H9 (cell line): ENCODE measurements at regions not wholly inside any gene's neighbourhood (a gene's known extent, or its start where the extent isn't known, plus 50 kb on each side); places are given as distances from the start of the nearest gene placed in this dataset.

Experiments used
- DNase-seq: peaks from one replicate; pipeline ENCODE4 v3.0.0-alpha.2; 2017
- H2AFZ ChIP-seq: one replicate; pipeline ENCODE4 v1.6.1; 2013; ENCODE audit warnings: mild to moderate bottlenecking, low read length, control low read depth, moderate library complexity
- H2AK5ac ChIP-seq: 2 replicates; pipeline ENCODE4 v1.6.1; 2013; ENCODE audit warnings: low read length, control low read depth, mixed read lengths; ENCODE audit not compliant: insufficient read length
- H2BK120ac ChIP-seq: one replicate; pipeline ENCODE4 v1.6.1; 2013; ENCODE audit warnings: low read depth, mild to moderate bottlenecking, low read length, control low read depth, inconsistent platforms; ENCODE audit not compliant: poor library complexity, severe bottlenecking
- H2BK12ac ChIP-seq: 2 replicates; pipeline ENCODE4 v1.6.1; 2013; ENCODE audit warnings: low read length, control low read depth, mixed read lengths, low read depth; ENCODE audit not compliant: insufficient read length
- H2BK15ac ChIP-seq: 2 replicates; pipeline ENCODE4 v1.6.1; 2013; ENCODE audit warnings: low read depth, low read length, control low read depth
- H2BK20ac ChIP-seq: one replicate; pipeline ENCODE4 v1.6.1; 2013; ENCODE audit warnings: low read depth, mild to moderate bottlenecking, low read length, control low read depth, inconsistent platforms; ENCODE audit not compliant: poor library complexity, severe bottlenecking
- H2BK5ac ChIP-seq: 2 replicates; pipeline ENCODE4 v1.6.1; 2013; ENCODE audit warnings: low read length, control low read depth, mixed read lengths; ENCODE audit not compliant: insufficient read length
- H3K14ac ChIP-seq: 2 replicates; pipeline ENCODE4 v1.6.1; 2013; ENCODE audit warnings: low read length, control low read depth; ENCODE audit not compliant: insufficient read depth
- H3K18ac ChIP-seq: 2 replicates; pipeline ENCODE4 v1.6.1; 2013; ENCODE audit warnings: low read depth, mild to moderate bottlenecking, mixed read lengths, low read length, control low read depth; ENCODE audit not compliant: insufficient read length
- H3K23ac ChIP-seq: 2 replicates; pipeline ENCODE4 v1.6.1; 2013; ENCODE audit warnings: low read length, control low read depth, mixed read lengths, low read depth; ENCODE audit not compliant: insufficient read length
- H3K23me2 ChIP-seq: 2 replicates; pipeline ENCODE4 v1.6.1; 2013; ENCODE audit warnings: low read depth, mild to moderate bottlenecking, mixed read lengths, low read length, control low read depth; ENCODE audit not compliant: insufficient read length, poor library complexity, severe bottlenecking
- H3K27ac ChIP-seq: 2 replicates; pipeline ENCODE4 v1.5.1; 2013; ENCODE audit warnings: low read length, control low read depth, mixed read lengths, low read depth; ENCODE audit not compliant: insufficient read length
- H3K27me3 ChIP-seq: 2 replicates; pipeline ENCODE4 v1.6.1; 2013; ENCODE audit warnings: low read length, control low read depth, inconsistent platforms; ENCODE audit not compliant: insufficient read depth
- H3K4ac ChIP-seq: 2 replicates; pipeline ENCODE4 v1.6.1; 2013; ENCODE audit warnings: low read depth, mild to moderate bottlenecking, control low read depth, inconsistent platforms, low read length, moderate library complexity
- H3K4me1 ChIP-seq: 2 replicates; pipeline ENCODE4 v1.6.1; 2013; ENCODE audit warnings: low read length, control low read depth, inconsistent platforms; ENCODE audit not compliant: insufficient read depth
- H3K4me2 ChIP-seq: 2 replicates; pipeline ENCODE4 v1.6.1; 2013; ENCODE audit warnings: low read length, control low read depth, mixed read lengths; ENCODE audit not compliant: insufficient read length, insufficient read depth
- H3K56ac ChIP-seq: 2 replicates; pipeline ENCODE4 v1.6.1; 2013; ENCODE audit warnings: low read depth, mild to moderate bottlenecking, mixed read lengths, low read length, control low read depth; ENCODE audit not compliant: insufficient read length
- H3K79me1 ChIP-seq: 2 replicates; pipeline ENCODE4 v1.6.1; 2013; ENCODE audit warnings: low read depth, mild to moderate bottlenecking, moderate library complexity, low read length, control low read depth, inconsistent platforms; ENCODE audit not compliant: insufficient read depth, poor library complexity, severe bottlenecking
- H3K79me2 ChIP-seq: 2 replicates; pipeline ENCODE4 v1.6.1; 2013; ENCODE audit warnings: low read length, control low read depth, inconsistent platforms; ENCODE audit not compliant: insufficient read depth
- H3K9ac ChIP-seq: 2 replicates; pipeline ENCODE4 v1.6.1; 2013; ENCODE audit warnings: low read length, control low read depth, mixed read lengths; ENCODE audit not compliant: insufficient read length; ENCODE audit errors: extremely low read depth
- H3K9me3 ChIP-seq: one replicate; pipeline ENCODE4 v1.6.1; 2013; ENCODE audit warnings: low read depth, low read length, inconsistent platforms; ENCODE audit not compliant: control insufficient read depth
- H3T11ph ChIP-seq: one replicate; pipeline ENCODE4 v1.6.1; 2013; ENCODE audit warnings: mild to moderate bottlenecking, low read length, control low read depth, inconsistent platforms
- H4K20me1 ChIP-seq: one replicate; pipeline ENCODE4 v1.6.1; 2013; ENCODE audit not compliant: control insufficient read depth, insufficient read length, insufficient read depth
- H4K5ac ChIP-seq: 2 replicates; pipeline ENCODE4 v1.6.1; 2013; ENCODE audit warnings: low read depth, mild to moderate bottlenecking, mixed read lengths, low read length, control low read depth; ENCODE audit not compliant: insufficient read length
- H4K8ac ChIP-seq: replicated peaks from 2 replicates; pipeline ENCODE4 v1.6.1; 2013; ENCODE audit warnings: low read length, control low read depth, mixed read lengths, low read depth; ENCODE audit not compliant: insufficient read length
- H4K91ac ChIP-seq: 2 replicates; pipeline ENCODE4 v1.6.1; 2013; ENCODE audit warnings: low read depth, mild to moderate bottlenecking, moderate library complexity, mixed read lengths, low read length, control low read depth; ENCODE audit not compliant: insufficient read length
- H3K27ac Mint-ChIP-seq, 3 experiments: 2 replicates in 2 of 3; 3 replicates in 1 of 3; pipeline ENCODE4 v1.8.0; 2020 to 2021; ENCODE audit warnings: mixed read lengths in 3 of 3, mild to moderate bottlenecking in 1 of 3, moderate library complexity in 1 of 3
- H3K27me3 Mint-ChIP-seq: 2 replicates; pipeline ENCODE4 v1.8.0; 2021; ENCODE audit warnings: low read depth, mild to moderate bottlenecking, moderate library complexity, mixed read lengths
- H3K36me3 Mint-ChIP-seq, 3 experiments: 2 replicates in 2 of 3; 3 replicates in 1 of 3; pipeline ENCODE4 v1.8.0; 2020 to 2021; ENCODE audit warnings: low read depth in 3 of 3, mixed read lengths in 3 of 3; ENCODE audit not compliant: insufficient read depth in 1 of 3
- H3K4me1 Mint-ChIP-seq, 2 experiments: 2 replicates each; pipeline ENCODE4 v1.8.0; 2020; ENCODE audit warnings: mixed read lengths in 2 of 2
- H3K4me3 Mint-ChIP-seq, 2 experiments: 2 replicates in 1 of 2; 3 replicates in 1 of 2; pipeline ENCODE4 v1.8.0; 2020 to 2021; ENCODE audit warnings: mild to moderate bottlenecking in 2 of 2, mixed read lengths in 2 of 2, moderate library complexity in 1 of 2
- H3K9me3 Mint-ChIP-seq, 2 experiments: 2 replicates in 1 of 2; 3 replicates in 1 of 2; pipeline ENCODE4 v1.8.0; 2020; ENCODE audit warnings: mild to moderate bottlenecking in 2 of 2, mixed read lengths in 2 of 2, moderate library complexity in 1 of 2
- WGBS: extraction: QIAGEN DNeasy Blood & Tissue Kit; methylation state at CpG from one replicate; pipeline ENCODE4 v1.1.7; 2013; ENCODE audit warnings: missing lambda C conversion rate, low lambda C conversion rate, mixed read lengths; ENCODE audit not compliant: insufficient read length; ENCODE audit errors: extremely low coverage; 5-methylcytosine and 5-hydroxymethylcytosine counted together
- TF ChIP-seq, protein P1 (sequence below): fragments of 200-600 bp; sonication (generic); conservative IDR thresholded peaks from 3 replicates; pipeline ENCODE4 v1.8.0; 2021; ENCODE audit warnings: antibody characterized with exemption, mild to moderate bottlenecking

DNA sequence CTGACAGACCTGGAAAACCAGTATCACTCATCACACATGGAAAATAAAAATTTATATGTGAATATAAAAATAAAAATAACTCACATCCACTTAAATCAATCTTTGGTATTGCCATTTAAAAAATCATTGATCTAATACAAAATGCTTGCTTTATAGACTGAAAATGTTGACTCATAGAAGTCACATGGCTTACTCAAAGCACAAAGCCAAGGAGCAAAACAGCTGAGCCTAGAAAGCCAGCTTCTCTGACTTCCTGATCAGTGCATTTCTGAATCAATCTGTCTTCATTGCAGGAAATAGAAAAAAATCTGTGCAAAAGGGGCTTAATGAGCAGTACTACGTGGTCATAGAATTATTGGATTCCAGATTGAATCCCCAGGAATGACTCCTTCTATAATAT, 176.9 kb upstream of the HS3ST1 start:
- H3K9me3 Mint-ChIP-seq: no peaks in the 10 kb centered on the region; a peak in 1 of 5 replicates
- no peaks in the 10 kb centered on the region for H3K23me2 ChIP-seq
- no peaks in the 10 kb centered on the region for H3K27me3 Mint-ChIP-seq
- no peaks in the 10 kb centered on the region for H3K79me2 ChIP-seq
- H2BK20ac ChIP-seq: no peak overlapping the region
- TF ChIP-seq, protein P1, sequence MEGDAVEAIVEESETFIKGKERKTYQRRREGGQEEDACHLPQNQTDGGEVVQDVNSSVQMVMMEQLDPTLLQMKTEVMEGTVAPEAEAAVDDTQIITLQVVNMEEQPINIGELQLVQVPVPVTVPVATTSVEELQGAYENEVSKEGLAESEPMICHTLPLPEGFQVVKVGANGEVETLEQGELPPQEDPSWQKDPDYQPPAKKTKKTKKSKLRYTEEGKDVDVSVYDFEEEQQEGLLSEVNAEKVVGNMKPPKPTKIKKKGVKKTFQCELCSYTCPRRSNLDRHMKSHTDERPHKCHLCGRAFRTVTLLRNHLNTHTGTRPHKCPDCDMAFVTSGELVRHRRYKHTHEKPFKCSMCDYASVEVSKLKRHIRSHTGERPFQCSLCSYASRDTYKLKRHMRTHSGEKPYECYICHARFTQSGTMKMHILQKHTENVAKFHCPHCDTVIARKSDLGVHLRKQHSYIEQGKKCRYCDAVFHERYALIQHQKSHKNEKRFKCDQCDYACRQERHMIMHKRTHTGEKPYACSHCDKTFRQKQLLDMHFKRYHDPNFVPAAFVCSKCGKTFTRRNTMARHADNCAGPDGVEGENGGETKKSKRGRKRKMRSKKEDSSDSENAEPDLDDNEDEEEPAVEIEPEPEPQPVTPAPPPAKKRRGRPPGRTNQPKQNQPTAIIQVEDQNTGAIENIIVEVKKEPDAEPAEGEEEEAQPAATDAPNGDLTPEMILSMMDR: no peak
- no CpG with 5 or more reads among the region's 1 CpG for WGBS
- H4K91ac ChIP-seq: no peak overlapping the region
- H3T11ph ChIP-seq: no peak overlapping the region
- H2BK5ac ChIP-seq: no peak overlapping the region
- H4K20me1 ChIP-seq: no peaks in the 10 kb centered on the region
- no peak overlapping the region for H3K4me2 ChIP-seq
- H3K4me1 ChIP-seq: peaks cover 3% of the 10 kb centered on the region; the same call in 1 of the 2 replicates
- H2AK5ac ChIP-seq: no peak overlapping the region
- no peak overlapping the region for H3K14ac ChIP-seq
- H2BK15ac ChIP-seq: no peak overlapping the region
- no peak overlapping the region for H3K23ac ChIP-seq
- no peak for DNase-seq
- no peak overlapping the region for H3K4me3 Mint-ChIP-seq
- H3K18ac ChIP-seq: no peak overlapping the region
- no peak overlapping the region for H3K56ac ChIP-seq
- no peaks in the 10 kb centered on the region for H3K27me3 ChIP-seq
- no peak overlapping the region for H3K4ac ChIP-seq
- H3K9me3 ChIP-seq: no peaks in the 10 kb centered on the region
- H2BK12ac ChIP-seq: no peak overlapping the region
- no peaks in the 10 kb centered on the region for H3K79me1 ChIP-seq
- no peak overlapping the region for H2AFZ ChIP-seq
- H3K27ac Mint-ChIP-seq: no peak overlapping the region
- no peak overlapping the region for H3K27ac ChIP-seq
- no peak overlapping the region for H3K9ac ChIP-seq
- no peak overlapping the region for H4K8ac ChIP-seq
- no peak overlapping the region for H2BK120ac ChIP-seq
- H4K5ac ChIP-seq: no peak overlapping the region
- H3K4me1 Mint-ChIP-seq: peaks cover 8 to 14% of the 10 kb centered on the region in 2 experiments
- no peaks in the 10 kb centered on the region for H3K36me3 Mint-ChIP-seq
